Stimulated activated CD8-positive, alpha-beta memory T cell treated with anti-CD3 and anti-CD28 coated beads, Interleukin-12 subunit alpha, Interleukin-12 subunit beta, amount 100 ng/mL, for 1 hour (primary cell): ENCODE measurements at regions not wholly inside any gene's neighbourhood (a gene's known extent, or its start where the extent isn't known, plus 50 kb on each side); places are given as distances from the start of the nearest gene placed in this dataset.

ENCODE experiments used
- DNase-seq: peaks from one replicate; pipeline ENCODE4 v3.0.0-alpha.2; 2020; ENCODE audit warnings: low read depth

DNA sequence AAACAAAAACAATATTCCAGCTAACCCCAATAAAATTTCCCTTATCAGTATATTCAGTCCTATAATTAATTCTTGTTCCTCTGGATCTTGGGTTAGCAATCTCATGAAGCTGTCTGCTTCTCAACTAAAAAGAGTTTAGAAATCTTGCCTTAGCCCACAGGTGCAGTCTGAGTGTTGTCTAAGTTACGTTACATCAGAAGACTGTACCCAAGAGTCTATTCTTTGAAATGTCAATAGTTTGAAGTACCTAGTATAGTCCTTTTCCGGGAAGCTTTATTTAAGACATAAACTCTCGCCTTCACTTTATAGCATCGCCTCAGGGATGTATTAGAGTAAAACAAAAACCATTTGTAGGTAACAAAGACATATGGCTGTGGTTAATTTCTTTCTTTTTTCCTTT is 465.1 kb downstream of the FUT8 start:
- DNase-seq, result no peak

DNA sequence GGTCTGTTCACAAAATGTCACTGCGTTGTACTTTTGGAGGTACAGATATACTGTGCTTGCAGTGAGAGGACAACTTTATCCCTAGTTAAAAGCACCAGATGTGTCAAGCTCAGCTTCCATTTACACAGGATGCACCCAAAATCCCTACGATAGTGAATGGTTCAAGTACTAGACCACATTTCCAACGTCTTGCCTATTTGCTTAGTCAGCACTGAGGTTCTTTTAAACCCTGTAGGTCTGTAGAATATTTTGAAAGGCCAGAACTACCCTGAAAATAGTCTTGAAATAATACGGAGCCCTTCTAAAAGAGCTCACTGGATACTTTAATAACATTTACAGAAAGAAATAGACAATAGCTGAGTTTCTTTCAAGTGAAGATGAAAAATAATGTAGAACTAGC is 466.1 kb downstream of the FUT8 start:
- DNase-seq, result no peak

DNA sequence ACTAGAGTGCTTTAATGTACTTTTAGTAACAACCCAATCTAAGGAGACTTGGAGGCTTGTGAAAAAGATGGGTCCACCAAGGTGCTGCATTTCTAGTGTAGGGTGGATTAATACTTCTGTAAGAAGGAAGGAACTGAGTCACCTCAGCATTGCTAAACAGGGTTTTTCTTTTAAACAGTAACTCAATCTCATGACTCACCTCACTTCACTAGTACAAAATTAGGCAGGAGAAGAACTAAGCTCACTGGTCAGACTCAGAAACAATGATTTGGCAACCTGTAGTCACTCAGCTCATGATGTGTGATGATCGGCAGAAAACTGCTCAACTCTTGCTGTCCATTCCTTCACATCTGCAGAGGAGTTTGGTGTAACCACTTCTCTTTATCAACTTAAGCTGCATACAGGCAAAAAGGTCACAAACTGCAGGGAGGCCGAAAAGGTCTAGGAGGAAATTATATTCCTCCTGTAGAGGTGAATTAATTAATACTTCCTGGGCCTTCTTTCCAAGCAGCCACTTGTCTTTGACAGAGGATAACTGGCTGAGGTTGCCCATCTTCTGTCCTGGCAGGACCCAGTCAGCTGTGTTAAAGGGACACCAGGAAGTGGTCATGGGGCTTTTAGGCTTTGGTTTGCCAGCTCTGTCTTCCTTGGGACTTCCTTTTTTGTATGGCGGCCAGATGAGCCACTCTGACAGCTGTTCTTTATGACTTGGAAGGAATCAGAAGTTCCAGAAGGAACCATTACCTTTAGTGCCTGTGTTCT is 466.9 kb downstream of the FUT8 start:
- no peak for DNase-seq

DNA sequence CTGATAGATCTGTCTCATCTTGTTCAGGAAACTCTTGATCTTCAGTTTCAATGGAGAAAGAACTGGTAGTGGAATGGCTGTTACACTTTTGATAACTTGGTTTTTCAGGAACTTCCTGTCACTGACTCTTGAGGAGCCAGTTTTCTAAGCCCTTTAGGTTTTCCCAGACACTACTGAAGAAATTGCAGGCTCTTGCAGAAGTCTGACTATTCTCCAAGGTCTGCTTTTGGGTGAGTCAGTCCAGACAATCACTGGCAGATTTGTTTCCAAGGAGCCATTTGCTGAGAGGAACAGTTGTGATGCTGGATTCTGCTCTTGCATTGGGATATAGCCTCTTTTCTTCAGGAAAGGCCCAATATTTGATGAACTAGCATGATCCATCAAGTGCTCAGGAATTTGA is 468.0 kb downstream of the FUT8 start:
- DNase-seq, result no peak

DNA sequence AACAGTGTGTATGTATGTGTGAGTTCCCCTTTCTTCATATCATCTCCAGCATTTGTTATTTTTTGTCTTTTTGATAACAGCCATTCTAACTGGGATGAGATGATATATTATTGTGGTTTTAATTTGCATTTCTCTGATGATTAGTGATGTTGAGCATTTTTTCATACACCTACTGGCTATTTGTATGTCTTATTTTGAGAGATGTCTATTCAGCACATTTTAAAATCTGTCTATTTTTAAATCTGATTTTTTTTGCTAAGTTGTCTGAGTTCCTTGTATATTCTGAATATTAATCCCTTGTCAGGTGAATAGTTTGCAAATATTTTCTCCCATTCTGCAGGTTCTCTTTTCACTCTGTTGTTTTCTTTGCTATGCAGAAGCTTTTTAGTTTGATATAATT is 469.1 kb downstream of the FUT8 start:
- no peak for DNase-seq

DNA sequence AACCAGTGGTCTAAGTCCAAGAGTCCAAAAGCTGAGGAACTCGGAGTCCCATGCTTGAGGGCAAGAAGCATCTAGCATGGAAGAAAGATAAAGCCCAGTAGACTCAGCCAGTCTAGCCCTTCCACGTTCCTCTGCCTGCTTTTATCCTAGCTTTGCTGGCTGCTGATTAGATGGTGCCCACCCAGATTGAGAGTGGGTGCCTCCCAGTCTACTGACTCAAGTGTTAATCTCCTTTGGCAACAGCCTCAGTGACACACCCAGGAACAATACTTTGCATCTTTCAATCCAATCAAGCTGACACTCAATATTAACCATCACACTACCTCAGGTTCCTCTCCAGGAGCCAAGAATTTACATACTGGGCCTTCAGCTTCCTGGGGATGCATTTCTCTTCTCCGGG is 476.1 kb downstream of the FUT8 start:
- no peak for DNase-seq

DNA sequence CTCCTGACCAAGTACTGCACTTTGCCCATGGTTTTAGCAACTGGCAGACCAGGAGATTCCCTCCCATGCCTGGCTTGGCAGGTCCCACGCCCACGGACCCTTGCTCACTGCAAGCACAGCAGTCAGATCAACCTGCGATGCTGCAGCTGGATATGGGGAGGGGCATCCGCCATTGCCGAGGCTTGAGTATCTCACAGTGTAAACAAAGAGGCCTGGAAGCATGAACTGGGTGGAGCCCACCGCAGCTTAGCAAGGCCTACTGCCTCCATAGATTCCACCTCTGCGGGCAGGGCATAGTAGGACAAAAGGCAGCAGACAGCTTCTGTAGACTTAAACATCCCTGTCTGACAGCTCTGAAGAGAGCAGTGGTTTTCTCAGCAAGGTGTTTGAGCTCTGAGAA is 479.8 kb downstream of the FUT8 start:
- no peak for DNase-seq

DNA sequence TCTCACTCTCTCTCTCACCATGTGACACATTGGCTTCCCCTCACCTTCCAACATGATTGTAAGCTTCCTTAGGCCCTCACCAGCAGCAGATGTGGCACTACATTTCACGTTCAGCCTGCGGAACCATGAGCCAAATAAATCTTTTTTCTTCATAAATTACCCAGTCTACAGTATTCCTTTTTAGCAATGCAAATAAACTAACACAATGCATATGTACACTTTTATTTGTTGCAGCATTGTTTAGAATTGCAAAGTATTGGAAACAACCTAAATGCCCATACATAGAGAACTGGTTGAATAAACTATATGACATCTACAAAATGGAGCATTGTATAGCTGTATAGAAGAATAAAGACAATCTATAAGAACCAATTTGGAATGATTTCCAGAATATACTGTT is 487.6 kb downstream of the FUT8 start:
- no peak for DNase-seq

DNA sequence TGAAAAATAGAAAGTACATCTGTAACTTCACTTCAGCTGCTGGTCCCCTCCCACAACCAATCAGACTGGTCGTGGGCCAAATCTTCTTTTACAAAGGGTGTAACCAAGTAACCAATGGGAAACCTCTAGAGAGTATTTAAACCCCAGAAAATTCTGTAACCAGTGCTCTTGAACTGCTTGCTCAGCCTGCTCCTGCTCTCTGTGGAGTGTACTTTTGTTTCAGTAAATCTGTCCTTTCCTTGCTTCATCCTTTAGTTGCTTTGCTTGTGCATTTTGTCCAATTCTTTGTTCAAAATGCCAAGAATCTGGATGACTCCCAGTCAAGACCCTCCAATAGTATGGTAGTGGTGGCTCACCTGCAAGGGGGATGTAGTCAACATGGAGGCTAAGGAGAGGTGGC is 489.1 kb downstream of the FUT8 start:
- DNase-seq, result no peak

DNA sequence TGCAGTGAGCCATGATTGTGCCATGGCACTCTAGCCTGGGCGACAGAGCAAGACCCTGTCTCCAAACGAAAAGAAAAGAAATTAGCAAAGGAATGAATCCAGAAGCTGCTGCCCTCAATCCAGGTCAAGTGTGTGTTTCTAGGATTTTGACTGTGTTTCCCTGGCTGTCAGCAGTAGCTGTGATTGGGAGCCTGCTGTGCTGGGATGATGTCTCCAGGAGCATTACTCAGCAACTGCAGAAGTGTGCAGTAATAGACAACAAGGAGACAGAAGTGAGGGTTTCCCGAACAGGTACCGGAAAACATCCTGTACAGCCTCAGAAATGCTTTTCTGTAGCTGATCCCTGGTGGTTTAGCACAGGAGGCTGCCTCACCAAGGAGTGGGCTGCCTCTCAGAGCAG is 492.5 kb downstream of the FUT8 start:
- DNase-seq, result no peak

DNA sequence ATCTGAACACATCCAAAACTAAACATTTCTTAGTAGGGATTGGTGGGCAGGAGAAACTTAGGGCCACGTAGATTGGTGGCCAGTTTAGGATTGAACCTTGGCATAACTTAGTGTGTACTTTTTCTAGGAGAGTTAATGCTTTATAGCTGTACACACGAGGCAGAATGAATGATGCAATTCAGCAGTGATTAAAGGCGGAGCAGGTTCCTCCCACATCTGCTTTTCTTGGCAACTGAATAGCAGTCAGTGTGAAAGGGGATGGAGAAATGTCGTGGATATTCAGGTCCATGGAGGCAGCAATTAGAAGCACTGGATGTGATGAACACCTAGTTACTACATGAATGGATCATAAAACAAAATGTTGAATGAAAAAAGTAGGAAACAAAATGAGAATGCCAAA is 493.8 kb downstream of the FUT8 start:
- DNase-seq, result no peak

DNA sequence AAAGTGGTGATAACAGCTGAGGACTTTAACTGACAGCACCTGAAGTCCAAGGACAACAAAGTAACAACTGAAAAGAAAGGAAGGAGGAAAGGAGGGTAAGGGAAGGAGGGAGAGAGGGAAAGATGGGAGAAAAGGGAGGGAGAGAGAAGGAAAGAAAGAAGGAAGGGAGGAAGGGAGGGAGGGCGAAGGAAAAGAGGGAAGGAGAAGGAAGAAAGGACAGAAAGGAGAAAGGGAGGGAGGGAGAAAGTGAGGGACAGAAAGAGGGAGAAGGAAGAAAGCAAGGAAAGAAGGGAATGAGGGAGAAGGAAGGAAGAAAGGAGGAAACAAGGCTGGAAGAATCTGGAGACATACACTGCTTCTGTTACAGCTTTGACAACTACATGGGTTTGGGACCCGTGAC is 494.4 kb downstream of the FUT8 start:
- DNase-seq, result no peak

DNA sequence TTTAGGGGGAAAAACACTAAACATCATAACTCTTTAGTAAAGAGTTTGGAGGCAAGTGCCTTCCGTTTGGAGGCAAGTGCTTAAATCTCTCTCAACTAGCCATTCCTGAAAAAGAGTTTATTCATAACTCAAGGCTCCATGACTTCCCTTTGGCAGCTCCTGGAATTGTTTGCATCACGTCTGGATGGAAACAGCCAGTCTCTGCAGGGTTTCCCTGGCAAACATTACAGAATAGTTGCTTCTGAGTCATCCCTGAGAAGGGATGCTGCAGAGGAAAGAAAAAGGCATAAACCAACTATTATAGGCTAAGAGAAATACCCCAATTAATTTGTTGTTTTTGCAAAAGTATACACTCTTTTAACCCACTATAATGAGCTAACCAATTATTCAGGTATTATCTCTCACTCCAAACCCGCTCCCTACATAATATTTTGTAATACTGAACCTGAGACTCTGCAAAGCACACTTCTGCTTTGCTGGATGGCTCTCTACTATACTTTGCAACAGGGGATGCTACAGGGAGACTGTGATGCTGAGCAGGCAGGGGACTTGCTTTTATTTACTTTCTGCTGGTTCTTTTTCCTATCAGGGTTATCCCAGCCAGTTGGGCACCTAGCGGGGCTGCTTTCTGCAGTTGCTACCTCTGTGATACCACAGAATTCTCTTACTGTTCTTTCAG is 497.7 kb downstream of the FUT8 start:
- DNase-seq, result no peak

DNA sequence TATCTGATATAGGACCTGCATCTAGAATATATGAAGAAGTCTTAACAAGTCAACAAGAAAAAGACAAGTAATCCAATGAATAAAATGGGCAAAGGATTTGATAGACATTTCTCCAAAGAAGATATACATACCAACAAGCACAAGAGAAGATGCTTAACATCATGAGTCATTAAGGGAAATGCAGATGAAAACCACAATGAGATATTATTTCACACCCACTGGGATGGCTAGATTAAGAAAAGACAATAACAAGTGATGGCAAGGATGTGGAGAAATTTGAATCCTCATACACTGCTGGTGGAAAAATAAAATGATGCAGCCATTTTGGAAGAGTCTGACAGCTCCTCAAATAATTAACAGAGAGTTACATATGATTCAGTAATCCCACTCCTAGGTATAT is 502.6 kb downstream of the FUT8 start:
- no peak for DNase-seq

DNA sequence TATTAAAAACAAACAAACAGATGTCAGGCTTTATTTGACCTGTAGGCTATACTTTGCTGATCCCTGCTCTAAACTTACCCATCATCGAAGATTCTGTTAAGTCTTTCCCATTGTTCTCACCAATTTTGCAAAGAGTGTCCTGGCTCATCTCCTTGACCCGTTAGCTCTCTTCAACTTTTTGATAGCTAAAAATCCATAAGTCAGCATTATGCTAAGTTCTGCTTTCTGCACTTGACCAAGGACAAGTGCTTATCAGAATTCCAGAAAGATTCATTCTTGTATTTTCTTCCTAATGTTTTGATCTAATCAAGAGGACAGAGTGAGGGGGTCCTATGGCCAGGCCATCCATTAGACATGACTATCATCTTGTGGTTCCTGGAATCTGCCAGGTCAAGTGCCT is 503.5 kb downstream of the FUT8 start:
- DNase-seq, result no peak

DNA sequence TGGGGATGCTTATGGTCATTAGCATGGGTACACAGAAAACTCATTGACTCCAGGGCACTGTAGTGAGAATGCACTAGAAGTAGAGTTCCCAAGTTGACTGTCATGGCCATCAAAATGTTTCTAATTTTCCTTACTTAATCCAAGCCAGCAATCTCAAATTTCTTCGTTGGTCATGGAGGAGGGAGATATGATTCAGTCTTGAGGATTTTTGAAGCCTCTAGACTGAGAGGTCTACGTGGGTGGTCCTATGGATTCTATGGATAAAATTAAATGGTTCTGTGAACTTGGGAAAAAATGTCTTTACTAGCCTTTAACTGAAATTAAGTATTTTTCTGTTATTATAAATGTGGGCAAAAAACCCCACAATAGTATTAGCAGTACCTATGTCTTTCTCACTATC is 508.5 kb downstream of the FUT8 start:
- DNase-seq, result no peak

DNA sequence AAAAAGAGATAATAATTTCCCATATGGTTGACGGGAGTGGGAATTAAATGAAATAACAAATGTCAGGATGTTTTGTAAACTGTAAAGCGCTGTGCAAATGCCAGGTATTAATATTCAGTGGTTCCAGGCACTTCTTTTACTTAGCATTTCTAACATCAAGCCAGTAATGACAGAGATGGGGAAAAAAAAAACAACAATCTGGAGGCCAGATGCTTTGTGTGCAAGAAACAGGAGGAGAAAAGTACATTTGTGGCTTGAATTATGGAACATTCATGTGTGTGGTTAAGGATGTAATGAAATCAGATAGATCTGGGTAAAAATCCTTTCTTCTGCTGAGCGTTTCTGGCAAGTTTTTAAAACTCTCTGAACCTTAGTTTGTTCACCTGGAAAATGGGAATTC is 509.6 kb downstream of the FUT8 start:
- no peak for DNase-seq

DNA sequence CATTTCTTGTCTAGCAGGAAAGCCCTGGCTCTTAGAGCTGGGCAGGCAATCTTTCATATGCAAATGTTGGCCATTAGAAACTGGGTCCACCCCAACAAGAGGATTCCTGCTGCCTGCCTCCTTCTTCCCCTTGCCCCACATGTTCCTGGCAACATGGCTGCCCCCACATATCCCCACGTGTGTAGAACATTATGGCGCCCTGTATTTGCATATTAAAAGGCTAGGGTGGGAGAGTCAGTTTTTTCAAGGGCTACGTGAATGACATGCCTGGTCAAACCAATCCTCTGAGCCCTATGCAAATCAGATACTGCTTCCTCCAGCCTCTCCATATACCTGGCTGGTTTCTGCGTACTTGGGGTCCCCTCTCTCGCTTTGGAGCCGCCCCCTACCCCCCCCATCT is 514.0 kb downstream of the FUT8 start:
- DNase-seq, result no peak

DNA sequence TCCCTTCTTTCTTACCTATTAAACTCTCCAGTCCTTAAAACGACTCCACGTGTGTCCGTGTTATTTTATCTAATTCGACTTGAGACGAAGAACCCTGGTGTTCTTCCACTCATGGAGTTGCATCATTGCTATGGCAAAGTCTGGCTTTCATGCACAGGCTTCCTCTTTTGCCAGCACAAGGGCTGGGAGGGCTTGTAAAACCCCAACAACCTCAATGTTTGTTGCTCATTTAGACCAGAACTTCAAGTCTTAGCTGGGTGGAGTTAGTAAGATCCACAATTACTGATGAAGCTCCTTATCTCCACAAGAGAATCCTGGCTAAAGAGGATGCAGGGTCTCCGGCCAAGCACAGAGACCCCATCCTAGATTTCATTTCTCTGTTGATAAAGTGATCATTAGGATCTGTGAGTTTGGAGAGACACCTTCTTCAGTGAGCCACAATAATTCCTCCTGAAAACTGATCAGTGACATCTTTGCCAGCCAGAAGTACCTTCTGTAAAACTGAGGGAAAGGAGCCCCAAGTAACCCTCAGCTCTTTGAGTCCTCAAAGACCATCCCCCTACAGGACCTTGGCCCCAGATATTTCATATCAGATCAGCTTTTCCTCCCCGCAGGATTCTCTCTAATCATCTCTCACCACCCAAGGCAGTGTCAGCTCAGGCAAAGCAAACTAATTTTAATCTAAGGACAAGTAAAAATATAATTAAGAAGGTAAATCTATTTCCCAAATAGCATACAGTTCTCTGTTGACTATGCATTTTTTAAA is 514.6 kb downstream of the FUT8 start:
- no peak for DNase-seq

DNA sequence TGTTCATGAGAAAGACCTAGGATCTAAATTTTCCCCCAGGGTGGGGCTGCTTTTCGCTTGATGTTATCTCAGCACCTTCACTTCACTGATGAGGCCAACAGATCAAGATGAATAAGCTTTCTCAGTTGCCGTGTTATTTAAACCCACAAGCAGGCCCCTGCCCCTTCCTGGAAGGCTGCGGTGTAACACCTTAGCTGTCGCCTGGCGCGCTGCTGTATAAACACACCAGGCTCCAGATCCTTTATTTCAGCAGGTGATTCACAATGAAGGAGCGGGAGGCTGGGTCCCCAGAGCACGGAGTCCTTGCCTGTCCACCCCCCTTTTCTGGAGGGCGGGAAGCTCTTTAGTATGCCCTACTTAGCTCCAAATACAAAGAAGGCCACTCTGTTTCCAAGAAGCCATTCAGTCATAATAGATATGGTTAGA is 515.4 kb downstream of the FUT8 start:
- DNase-seq, result peak; percentile 55

DNA sequence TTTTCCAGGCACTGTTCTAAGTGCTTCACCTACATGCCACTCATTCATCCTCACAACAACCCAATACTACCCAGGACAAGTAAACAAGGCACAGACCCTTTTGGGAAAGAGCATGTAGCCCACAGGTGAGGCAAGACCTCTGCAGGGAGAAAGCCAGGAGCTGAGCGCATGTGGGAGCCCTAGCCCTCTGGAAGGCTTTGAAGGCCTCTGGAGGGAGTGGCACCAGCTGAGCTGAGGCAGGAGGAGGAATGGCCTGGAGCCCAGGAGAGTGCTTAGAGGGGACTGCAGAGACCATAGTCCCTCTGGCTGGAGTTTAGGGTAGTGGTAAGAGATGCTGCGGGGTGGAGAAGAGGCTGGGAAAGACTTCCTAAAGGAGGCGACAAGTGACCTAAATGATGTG is 516.5 kb downstream of the FUT8 start:
- DNase-seq, result no peak

DNA sequence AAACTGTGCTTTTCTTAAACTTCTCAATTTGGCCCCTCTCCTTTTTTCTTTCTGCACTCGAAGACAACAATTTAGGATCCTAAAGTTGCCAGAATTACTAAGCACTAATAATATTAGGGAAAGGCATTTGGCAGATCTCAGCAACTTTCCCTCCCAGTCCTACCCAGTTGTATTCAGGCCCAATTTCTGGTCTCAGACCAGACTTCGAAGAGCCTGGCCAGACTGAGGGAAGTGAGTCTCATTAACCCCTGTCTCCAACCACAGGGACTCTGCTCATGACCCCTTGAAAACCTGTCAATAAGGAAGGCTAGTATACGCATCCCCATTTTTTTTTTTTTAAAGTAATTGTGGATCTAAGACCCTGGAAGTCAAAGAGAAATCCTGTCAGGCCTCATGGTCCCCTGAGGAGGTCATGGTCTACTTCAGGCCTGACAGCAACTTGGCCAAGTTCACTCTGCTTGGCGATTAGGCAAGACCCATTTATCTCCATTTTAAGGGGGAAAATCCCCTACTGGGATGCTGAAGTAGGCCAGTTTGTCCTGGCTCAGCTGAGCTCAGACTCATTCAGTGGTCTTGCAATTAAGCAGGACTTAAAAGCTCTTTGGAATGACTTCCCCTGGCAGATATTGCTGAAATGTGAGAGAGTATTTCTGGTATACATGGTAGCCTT is 521.0 kb downstream of the FUT8 start:
- no peak for DNase-seq

DNA sequence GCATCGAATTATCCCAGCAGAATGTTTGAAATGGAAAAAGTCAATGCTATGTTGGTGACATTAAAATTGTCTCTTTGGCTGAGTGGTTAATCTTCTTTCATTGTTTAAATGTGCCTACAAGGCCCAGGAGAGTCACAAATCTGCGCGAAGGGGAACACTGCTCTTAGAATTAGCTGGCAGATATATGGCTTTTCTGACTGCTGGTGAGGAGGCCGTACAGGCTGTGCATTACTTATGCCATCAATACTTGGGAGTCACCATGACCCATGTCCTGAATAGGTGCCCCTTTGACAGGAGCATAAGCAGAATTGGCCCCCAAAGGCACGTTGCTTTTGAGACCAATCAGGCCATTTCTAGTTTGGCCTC is 521.5 kb downstream of the FUT8 start:
- no peak for DNase-seq
